Ishikawa (cell line): ENCODE measurements at regions not wholly inside any gene's neighbourhood (a gene's known extent, or its start where the extent isn't known, plus 50 kb on each side); places are given as distances from the start of the nearest gene placed in this dataset.

Experiments
- CEBPB ChIP-seq: IDR thresholded peaks from 2 replicates; pipeline ENCODE4 v1.6.1; 2012
- CREB1 ChIP-seq: IDR thresholded peaks from 2 replicates; pipeline ENCODE4 v1.6.1; 2012; ENCODE audit warnings: low read depth
- EGR1 ChIP-seq: IDR thresholded peaks from 2 replicates; pipeline ENCODE4 v1.6.1; 2012
- EP300 ChIP-seq: IDR thresholded peaks from 2 replicates; pipeline ENCODE4 v1.6.1; 2012; ENCODE audit warnings: borderline replicate concordance
- FOXM1 ChIP-seq: IDR thresholded peaks from 2 replicates; pipeline ENCODE4 v1.6.1; 2012; ENCODE audit warnings: low read depth, borderline replicate concordance
- MAX ChIP-seq: IDR thresholded peaks from 2 replicates; pipeline ENCODE4 v1.6.1; 2012
- NFIC ChIP-seq: IDR thresholded peaks from 2 replicates; pipeline ENCODE4 v1.6.1; 2012
- RAD21 ChIP-seq: IDR thresholded peaks from 2 replicates; pipeline ENCODE4 v1.6.1; 2012; ENCODE audit warnings: low read depth
- REST ChIP-seq: IDR thresholded peaks from 2 replicates; pipeline ENCODE4 v1.6.1; 2012; ENCODE audit warnings: low read depth, mild to moderate bottlenecking
- TAF1 ChIP-seq: IDR thresholded peaks from 2 replicates; pipeline ENCODE4 v1.6.1; 2012; ENCODE audit warnings: low read depth, mild to moderate bottlenecking
- TCF12 ChIP-seq: IDR thresholded peaks from 2 replicates; pipeline ENCODE4 v1.6.1; 2012; ENCODE audit warnings: low read depth
- TEAD4 ChIP-seq: IDR thresholded peaks from 2 replicates; pipeline ENCODE4 v1.6.1; 2012
- USF1 ChIP-seq: IDR thresholded peaks from 2 replicates; pipeline ENCODE4 v1.6.1; 2012
- YY1 ChIP-seq: IDR thresholded peaks from 2 replicates; pipeline ENCODE4 v1.6.1; 2012; ENCODE audit warnings: low read depth
- ZBTB7A ChIP-seq: IDR thresholded peaks from 2 replicates; pipeline ENCODE4 v1.6.1; 2012; ENCODE audit warnings: low read depth

- TF ChIP-seq EGR1: no peak
- TF ChIP-seq EP300: no peak
- TF ChIP-seq CEBPB: no peak
- no peak for TF ChIP-seq TCF12
- no peak for TF ChIP-seq USF1
- TF ChIP-seq MAX: no peak
- no peak for TF ChIP-seq ZBTB7A
- TF ChIP-seq CREB1: no peak
- TF ChIP-seq REST: no peak
- TF ChIP-seq TAF1: no peak
- no peak for TF ChIP-seq NFIC
- TF ChIP-seq RAD21: no peak
- TF ChIP-seq TEAD4: no peak
- TF ChIP-seq YY1: no peak
- no peak for TF ChIP-seq FOXM1
These were observed 50.9 kb upstream of the NXT1 start for GRCh38 chr20:23299673-23300050.

- no peak for TF ChIP-seq TEAD4
- TF ChIP-seq FOXM1: no peak
- TF ChIP-seq TCF12: no peak
- TF ChIP-seq USF1: no peak
- no peak for TF ChIP-seq TAF1
- TF ChIP-seq RAD21: no peak
- no peak for TF ChIP-seq NFIC
- TF ChIP-seq EP300: no peak
- TF ChIP-seq EGR1: no peak
- no peak for TF ChIP-seq CEBPB
- TF ChIP-seq MAX: no peak
- TF ChIP-seq REST: no peak
- no peak for TF ChIP-seq CREB1
- TF ChIP-seq ZBTB7A: no peak
- TF ChIP-seq YY1: no peak
These were observed 51.5 kb upstream of the NXT1 start for GRCh38 chr20:23298926-23299672.

DNA sequence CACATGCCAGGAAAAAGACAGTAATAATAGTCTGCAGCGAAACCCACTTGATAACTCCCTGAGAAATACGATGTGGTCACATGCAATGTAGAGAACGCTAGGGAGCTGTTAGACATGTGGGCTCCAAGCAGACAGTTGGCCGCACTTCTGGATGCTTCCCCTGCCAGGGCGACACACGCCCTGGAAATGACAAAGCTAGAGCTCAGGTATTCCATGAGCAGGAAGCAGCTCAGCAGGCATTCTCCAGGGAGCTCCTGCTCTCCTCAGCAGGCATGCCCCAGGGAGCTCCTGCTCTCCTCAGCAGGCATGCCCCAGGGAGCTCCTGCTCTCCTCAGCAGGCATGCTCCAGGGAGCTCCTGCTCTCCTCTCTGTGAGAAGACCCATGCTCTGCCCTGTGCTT is 52.4 kb upstream of the NXT1 start:
- TF ChIP-seq YY1 (no peak), REST (no peak), TEAD4 (no peak), EGR1 (no peak), MAX (no peak), EP300 (no peak), TAF1 (no peak)

GRCh38 chr20:23296841-23297701 is 53.5 kb upstream of the NXT1 start:
- TF ChIP-seq RAD21 (no peak), TEAD4 (no peak), USF1 (no peak), ZBTB7A (no peak), EGR1 (no peak), TCF12 (no peak), FOXM1 (no peak), CEBPB (no peak), NFIC (no peak), TAF1 (no peak), YY1 (no peak)
